HG03175 (cell line): ENCODE measurements at regions not wholly inside any gene's neighbourhood (a gene's known extent, or its start where the extent isn't known, plus 50 kb on each side); places are given as distances from the start of the nearest gene placed in this dataset.
"Not testable (repeated sequence)": the region's sequence is repeated elsewhere in the genome, so short reads cannot be mapped to it uniquely, and the experiment has no call there.

ENCODE experiments used
- ATAC-seq: cut with Tn5 transposase; IDR thresholded peaks from one replicate; pipeline ENCODE4 v1.9.1; 2021; ENCODE audit warnings: mild to moderate bottlenecking, moderate library complexity; ENCODE audit not compliant: unreplicated experiment

- ATAC-seq = no peak
These were observed 87.3 kb upstream of the PRR23C start for GRCh38 chr3:139131951-139132350.

- ATAC-seq = no peak
These were observed 88.3 kb upstream of the PRR23C start for GRCh38 chr3:139132976-139133375.

GRCh38 chr3:139134678-139135372, 90.1 kb upstream of the PRR23C start:
- ATAC-seq = no peak

DNA sequence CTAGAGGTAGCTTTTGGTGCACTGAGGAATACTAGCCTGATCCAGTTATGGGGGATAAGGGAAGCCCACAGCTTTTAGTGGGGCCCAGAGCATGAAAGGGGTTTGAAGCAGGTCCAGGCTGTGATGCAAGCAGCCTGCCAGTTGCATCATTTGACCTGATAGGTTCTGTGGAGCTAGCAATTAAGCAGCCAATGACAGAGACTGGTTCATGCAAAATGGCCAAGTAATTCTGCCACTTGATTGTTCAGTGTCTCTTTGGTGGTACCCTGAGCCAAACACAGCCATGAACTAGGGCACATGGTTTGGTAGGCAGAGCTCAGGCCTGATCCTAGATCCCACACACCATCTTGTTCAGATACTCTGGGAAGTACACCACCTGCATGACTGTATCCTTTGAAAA, 91.0 kb upstream of the PRR23C start:
- no peak for ATAC-seq

- no peak for ATAC-seq
These were observed 91.9 kb upstream of the PRR23C start for GRCh38 chr3:139136469-139137202.

GRCh38 chr3:139140553-139140952, 95.9 kb upstream of the PRR23C start:
- no peak for ATAC-seq

- not testable (repeated sequence) for ATAC-seq
These were observed 101.3 kb upstream of the PRR23C start for GRCh38 chr3:139145980-139146379.

- ATAC-seq = no peak
These were observed 106.8 kb upstream of the PRR23C start for GRCh38 chr3:139151530-139151929.

GRCh38 chr3:139153434-139153833, 108.7 kb upstream of the PRR23C start:
- not testable (repeated sequence) for ATAC-seq

GRCh38 chr3:139157161-139157932, 112.7 kb upstream of the PRR23C start:
- ATAC-seq = no peak

DNA sequence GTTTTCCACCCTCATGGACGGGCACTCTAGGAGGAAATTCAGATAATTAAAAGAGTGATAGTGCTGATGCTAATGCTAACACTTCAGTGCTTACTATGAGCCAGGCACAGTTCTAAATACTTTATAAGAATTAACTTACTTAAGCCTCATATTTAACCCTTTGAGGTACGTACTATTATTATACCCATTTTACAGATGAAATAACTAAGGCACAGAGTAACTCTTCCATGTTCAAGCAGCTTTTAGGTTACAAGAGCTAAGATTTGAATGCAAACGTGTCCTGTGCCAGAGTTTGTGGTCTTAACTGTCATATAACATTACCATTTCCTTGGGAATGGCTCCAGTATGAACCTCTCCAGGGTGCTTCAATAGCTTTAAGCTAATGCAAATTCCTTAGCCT, 114.7 kb upstream of the PRR23C start:
- no peak for ATAC-seq

GRCh38 chr3:139173372-139174108, 128.8 kb upstream of the PRR23C start:
- no peak for ATAC-seq

GRCh38 chr3:139180489-139180888, 135.8 kb upstream of the PRR23C start:
- ATAC-seq = no peak

DNA sequence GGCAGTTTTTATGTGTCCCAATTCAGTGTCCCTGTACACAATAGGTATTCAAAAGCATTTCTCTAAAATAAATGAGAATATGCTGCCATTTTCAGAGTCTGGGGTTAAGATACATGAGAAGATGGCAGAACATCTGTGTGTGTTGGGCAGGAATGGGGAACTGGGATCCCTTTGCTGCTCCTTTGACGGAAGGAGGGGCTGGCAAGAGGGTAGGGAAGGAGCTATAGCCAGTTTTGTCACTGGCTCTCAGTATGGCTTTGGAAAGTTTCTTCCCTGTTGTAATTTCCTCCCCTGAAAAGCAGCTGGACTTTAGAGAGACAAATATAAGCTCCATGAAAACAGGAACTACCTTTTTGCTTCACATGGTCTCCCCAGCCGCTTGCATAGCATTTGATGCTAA, 137.5 kb upstream of the PRR23C start:
- ATAC-seq = no peak

DNA sequence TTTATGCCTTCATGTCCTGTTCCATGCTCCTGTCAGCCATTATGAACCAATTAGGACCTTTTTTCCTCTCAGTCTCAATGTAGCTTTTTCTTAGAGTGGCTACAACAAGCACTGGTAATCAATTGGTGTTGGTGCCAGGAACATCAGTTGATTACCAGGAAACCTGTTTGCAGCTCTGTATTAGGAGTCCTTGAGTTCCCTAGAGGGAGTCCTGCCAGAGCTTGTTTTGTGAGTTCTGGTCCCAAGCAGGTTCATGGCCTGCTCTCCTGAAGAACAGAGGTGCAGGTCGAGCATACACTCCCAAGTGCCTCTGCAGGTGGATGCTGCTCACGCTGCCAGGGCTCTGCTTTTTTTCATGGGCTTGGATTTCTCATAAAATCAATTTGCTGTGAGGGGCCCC, 137.9 kb upstream of the PRR23C start:
- ATAC-seq = no peak

DNA sequence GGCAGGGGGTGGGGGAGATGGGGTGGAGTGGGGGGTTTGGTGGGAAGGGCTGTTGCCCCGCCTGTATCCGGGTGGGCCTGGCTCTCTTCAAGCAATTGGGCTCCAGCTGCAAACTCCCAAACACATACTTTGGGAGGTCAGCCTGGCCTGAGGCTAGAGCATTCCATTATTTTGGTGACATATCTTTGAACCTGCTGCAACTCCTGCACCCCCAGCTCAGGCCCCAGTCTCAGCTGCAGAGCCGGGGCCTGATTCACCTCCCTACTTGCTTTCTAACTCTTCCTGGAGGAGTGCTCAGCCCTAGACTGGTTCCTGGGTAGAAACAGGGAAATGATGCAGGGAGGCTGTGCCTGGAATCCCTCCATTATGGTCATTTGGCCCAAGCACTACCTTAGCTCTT, 140.8 kb upstream of the PRR23C start:
- ATAC-seq = no peak

DNA sequence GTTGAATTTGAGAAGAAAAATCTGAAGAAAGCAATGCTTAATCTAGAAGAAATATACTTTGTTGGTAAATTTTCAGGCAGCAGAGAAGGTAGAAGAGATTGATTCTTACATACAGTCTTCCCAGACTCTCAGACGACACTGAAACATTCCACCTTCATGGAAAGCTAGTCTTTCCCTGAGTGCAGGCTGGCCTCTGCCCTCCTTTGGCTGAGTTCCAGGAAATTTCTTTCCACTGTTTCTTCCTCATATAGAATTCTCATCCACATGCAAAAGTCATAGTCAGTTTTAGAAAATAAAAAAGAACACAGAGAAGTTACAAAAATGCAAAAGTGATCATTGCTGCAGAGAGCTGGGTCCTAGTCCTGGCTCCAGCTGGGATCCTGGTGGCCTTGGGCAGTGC, 142.5 kb upstream of the PRR23C start:
- no peak for ATAC-seq

- ATAC-seq = no peak
These were observed 143.0 kb upstream of the PRR23C start for GRCh38 chr3:139187648-139188047.

GRCh38 chr3:139189943-139190342, 145.3 kb upstream of the PRR23C start:
- ATAC-seq = no peak

GRCh38 chr3:139194421-139194820, 149.4 kb upstream of the MRPS22 start:
- not testable (repeated sequence) for ATAC-seq

GRCh38 chr3:139196146-139196545, 147.7 kb upstream of the MRPS22 start:
- not testable (repeated sequence) for ATAC-seq
